Fibroblast of lung (primary cell): ENCODE measurements at regions not wholly inside any gene's neighbourhood (a gene's known extent, or its start where the extent isn't known, plus 50 kb on each side); places are given as distances from the start of the nearest gene placed in this dataset.

Source experiments
- EZH2 ChIP-seq: IDR thresholded peaks from 2 replicates; pipeline ENCODE4 v1.5.1; 2012; ENCODE audit warnings: low read length, control low read depth, mild to moderate bottlenecking; ENCODE audit errors: missing control alignments
- TF ChIP-seq, protein P1 (sequence below), 2 donors: IDR thresholded peaks in 1 of 2; conservative IDR thresholded peaks in 1 of 2; 1 replicate in 1 of 2; 2 replicates in 1 of 2; pipeline ENCODE4 v1.5.1; 2011 to 2012; ENCODE audit warnings: low read length in 2 of 2, control low read depth in 1 of 2, inconsistent platforms in 1 of 2, low read depth in 1 of 2, mild to moderate bottlenecking in 1 of 2

DNA sequence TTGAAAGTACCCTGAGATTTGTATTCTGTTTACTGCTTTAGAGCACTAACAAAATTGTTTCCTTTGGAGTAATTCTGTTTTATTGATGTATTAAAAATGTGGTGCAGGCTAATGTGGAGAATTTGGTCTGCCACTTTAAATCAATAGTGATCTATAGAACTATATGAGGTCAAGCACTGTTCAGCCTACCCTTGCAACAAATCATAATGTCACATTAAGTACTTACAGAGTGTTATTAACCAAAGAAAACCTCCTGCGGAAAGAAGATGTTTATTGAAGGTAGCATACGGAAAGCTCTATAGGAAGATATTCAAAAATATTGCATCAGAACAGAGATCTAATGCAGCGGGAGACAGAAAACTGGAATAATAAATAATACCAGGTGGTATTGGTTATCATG is 865.0 kb upstream of the TYRP1 start:
- TF ChIP-seq, protein P1, sequence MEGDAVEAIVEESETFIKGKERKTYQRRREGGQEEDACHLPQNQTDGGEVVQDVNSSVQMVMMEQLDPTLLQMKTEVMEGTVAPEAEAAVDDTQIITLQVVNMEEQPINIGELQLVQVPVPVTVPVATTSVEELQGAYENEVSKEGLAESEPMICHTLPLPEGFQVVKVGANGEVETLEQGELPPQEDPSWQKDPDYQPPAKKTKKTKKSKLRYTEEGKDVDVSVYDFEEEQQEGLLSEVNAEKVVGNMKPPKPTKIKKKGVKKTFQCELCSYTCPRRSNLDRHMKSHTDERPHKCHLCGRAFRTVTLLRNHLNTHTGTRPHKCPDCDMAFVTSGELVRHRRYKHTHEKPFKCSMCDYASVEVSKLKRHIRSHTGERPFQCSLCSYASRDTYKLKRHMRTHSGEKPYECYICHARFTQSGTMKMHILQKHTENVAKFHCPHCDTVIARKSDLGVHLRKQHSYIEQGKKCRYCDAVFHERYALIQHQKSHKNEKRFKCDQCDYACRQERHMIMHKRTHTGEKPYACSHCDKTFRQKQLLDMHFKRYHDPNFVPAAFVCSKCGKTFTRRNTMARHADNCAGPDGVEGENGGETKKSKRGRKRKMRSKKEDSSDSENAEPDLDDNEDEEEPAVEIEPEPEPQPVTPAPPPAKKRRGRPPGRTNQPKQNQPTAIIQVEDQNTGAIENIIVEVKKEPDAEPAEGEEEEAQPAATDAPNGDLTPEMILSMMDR (conservative IDR thresholded peaks at IDR 0.05 in 1 of 2, IDR thresholded peaks at IDR 0.05 in 1 of 2; ENCODE audit: low read depth in 1 of 2, low read length in 2 of 2), result no peak
- no peak for TF ChIP-seq EZH2
